ENCODE measurements at regions not wholly inside any gene's neighbourhood (a gene's known extent, or its start where the extent isn't known, plus 50 kb on each side); places are given as distances from the start of the nearest gene placed in this dataset.
"Not testable (repeated sequence)": the region's sequence is repeated elsewhere in the genome, so short reads cannot be mapped to it uniquely, and the experiment has no call there.

GRCh38 chr2:23020659-23021058 is 364.3 kb upstream of the KLHL29 start:
- DNase-seq = no peak

- DNase-seq = no peak
Measured at GRCh38 chr2:23021311-23022120, 363.5 kb upstream of the KLHL29 start.

GRCh38 chr2:23023722-23024121 is 361.3 kb upstream of the KLHL29 start:
- no peak for DNase-seq

GRCh38 chr2:23026671-23027070 is 358.3 kb upstream of the KLHL29 start:
- no peak for DNase-seq

GRCh38 chr2:23027396-23027795 is 357.6 kb upstream of the KLHL29 start:
- no peak for DNase-seq

- DNase-seq = no peak
Measured at GRCh38 chr2:23028106-23028505, 356.9 kb upstream of the KLHL29 start.

- DNase-seq = no peak
Measured at GRCh38 chr2:23029111-23029510, 355.9 kb upstream of the KLHL29 start.

- DNase-seq = no peak
Measured at GRCh38 chr2:23029951-23030350, 355.0 kb upstream of the KLHL29 start.

GRCh38 chr2:23034996-23035395 is 350.0 kb upstream of the KLHL29 start:
- no peak for DNase-seq

- DNase-seq = no peak
Measured at GRCh38 chr2:23036629-23037028, 348.4 kb upstream of the KLHL29 start.

- no peak for DNase-seq
Measured at GRCh38 chr2:23037596-23037995, 347.4 kb upstream of the KLHL29 start.

GRCh38 chr2:23041443-23041842 is 343.5 kb upstream of the KLHL29 start:
- DNase-seq = no peak

GRCh38 chr2:23042216-23042906 is 342.6 kb upstream of the KLHL29 start:
- DNase-seq = no peak

GRCh38 chr2:23050388-23050787 is 334.6 kb upstream of the KLHL29 start:
- no peak for DNase-seq

GRCh38 chr2:23053601-23054000 is 331.4 kb upstream of the KLHL29 start:
- DNase-seq = no peak

GRCh38 chr2:23055251-23055650 is 329.7 kb upstream of the KLHL29 start:
- DNase-seq = no peak

- DNase-seq = not testable (repeated sequence)
Measured at GRCh38 chr2:23056846-23057245, 328.1 kb upstream of the KLHL29 start.

GRCh38 chr2:23058435-23058834 is 326.5 kb upstream of the KLHL29 start:
- DNase-seq = no peak

GRCh38 chr2:23065210-23065609 is 319.8 kb upstream of the KLHL29 start:
- no peak for DNase-seq

- no peak for DNase-seq
Measured at GRCh38 chr2:23065936-23066335, 319.0 kb upstream of the KLHL29 start.

- no peak for DNase-seq
Measured at GRCh38 chr2:23066686-23067085, 318.3 kb upstream of the KLHL29 start.

GRCh38 chr2:23069156-23069555 is 315.8 kb upstream of the KLHL29 start:
- no peak for DNase-seq

- no peak for DNase-seq
Measured at GRCh38 chr2:23069923-23070322, 315.1 kb upstream of the KLHL29 start.

GRCh38 chr2:23073056-23073455 is 311.9 kb upstream of the KLHL29 start:
- DNase-seq = no peak

- no peak for DNase-seq
Measured at GRCh38 chr2:23073671-23074070, 311.3 kb upstream of the KLHL29 start.

All from cerebellar nuclear complex (tissue), 1 donor.